GM12873 (cell line): ENCODE measurements at regions not wholly inside any gene's neighbourhood (a gene's known extent, or its start where the extent isn't known, plus 50 kb on each side); places are given as distances from the start of the nearest gene placed in this dataset.

Experiments
- CTCF ChIP-seq: IDR thresholded peaks from 2 replicates; pipeline ENCODE4 v1.5.1; 2012; ENCODE audit warnings: low read depth, mild to moderate bottlenecking, moderate library complexity, low read length, control low read depth; ENCODE audit not compliant: insufficient read depth; ENCODE audit errors: missing control alignments

- TF ChIP-seq CTCF, result no peak
Measured at GRCh38 chr5:58099257-58099656, 360.6 kb downstream of the PLK2 start.

- TF ChIP-seq CTCF, result no peak
Measured at GRCh38 chr5:58094031-58094430, 365.9 kb downstream of the PLK2 start.

DNA sequence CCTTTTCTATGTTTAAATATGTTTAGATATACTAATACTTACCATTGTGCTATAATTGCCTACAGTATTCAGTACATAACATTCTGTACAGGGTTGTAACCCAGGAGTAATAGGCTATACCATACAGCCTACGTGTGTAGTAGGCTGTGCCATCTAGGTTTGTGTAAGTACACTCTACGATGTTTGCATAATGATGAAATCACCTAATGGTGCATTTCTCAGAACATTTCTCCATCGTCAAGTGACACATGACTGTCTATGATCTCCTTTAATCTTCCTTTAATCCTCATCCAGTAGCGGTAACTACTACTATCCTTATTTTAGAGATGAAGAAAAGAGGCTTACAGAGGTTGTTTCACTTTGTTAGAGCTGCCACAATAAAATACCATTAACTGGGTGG lies 369.2 kb downstream of the PLK2 start:
- no peak for TF ChIP-seq CTCF

DNA sequence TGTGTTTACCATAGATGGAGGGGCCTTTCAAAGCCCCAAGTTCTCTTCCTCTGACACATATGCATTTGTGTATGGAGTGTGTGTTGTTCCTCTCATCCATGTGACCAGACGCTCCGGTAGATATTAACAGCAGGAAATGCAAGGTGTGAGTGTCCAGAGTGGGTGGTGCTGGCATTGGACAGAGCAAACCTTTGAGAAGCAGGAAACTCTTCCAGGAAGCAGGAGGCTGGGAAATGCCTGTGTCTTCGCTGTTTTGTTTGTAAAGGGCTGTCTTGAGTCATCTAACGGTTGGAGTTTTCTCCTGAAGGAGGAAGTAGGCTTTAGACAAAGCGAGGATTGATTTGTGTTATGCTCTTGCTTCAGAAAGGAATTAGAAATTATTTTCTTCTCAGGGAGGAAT lies 370.9 kb downstream of the PLK2 start:
- TF ChIP-seq CTCF, result no peak

DNA sequence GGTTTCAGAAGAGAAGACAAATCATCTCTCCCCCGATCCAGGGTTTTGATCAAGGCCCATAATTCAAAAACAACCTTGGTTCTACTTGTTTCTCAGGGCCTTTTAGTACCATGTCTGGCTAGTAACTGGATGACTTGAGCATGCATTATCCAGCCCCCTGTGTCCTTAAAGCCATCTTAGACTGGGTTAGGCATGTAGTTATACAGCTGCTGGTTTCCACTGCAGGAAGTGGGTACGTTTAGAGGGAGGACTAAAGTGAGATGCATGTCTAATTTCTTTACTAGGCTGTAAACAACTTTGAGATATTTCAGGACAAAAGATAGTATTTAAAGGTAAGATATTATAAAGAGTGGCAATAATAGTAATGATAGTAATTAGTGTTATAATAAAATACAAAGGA lies 372.0 kb downstream of the PLK2 start:
- no peak for TF ChIP-seq CTCF

- no peak for TF ChIP-seq CTCF
Measured at GRCh38 chr5:58087123-58087522, 372.8 kb downstream of the PLK2 start.

- TF ChIP-seq CTCF, result no peak
Measured at GRCh38 chr5:58085800-58086199, 374.1 kb downstream of the PLK2 start.

GRCh38 chr5:58081435-58081834 lies 378.5 kb downstream of the PLK2 start:
- TF ChIP-seq CTCF, result no peak
